Common myeloid progenitor, CD34-positive (primary cell): ENCODE measurements at regions not wholly inside any gene's neighbourhood (a gene's known extent, or its start where the extent isn't known, plus 50 kb on each side); places are given as distances from the start of the nearest gene placed in this dataset.
A peak's percentile ranks its signal among the peaks of the same experiment; 100 is the strongest.

Experiments used
- CTCF ChIA-PET: fragments of 350-600 bp; sonication (Branson Sonifier 250); formaldehyde crosslinking; loops from one replicate; lab custom pipeline; 2021; ENCODE audit warnings: antibody characterized with exemption; lab: Charles Lee
- POLR2A ChIA-PET: fragments of 350-600 bp; sonication (Branson Sonifier 250); formaldehyde crosslinking; loops from one replicate; lab custom pipeline; 2021; ENCODE audit warnings: antibody characterized with exemption; lab: Charles Lee
- DNase-seq, 3 donors: peaks; one replicate each; pipeline versions ENCODE4 v3.0.0 to v3.0.0-alpha.2; 2013
- H3K27ac ChIP-seq, 2 experiments: 1 replicate in 1 of 2; 2 replicates in 1 of 2; pipeline ENCODE4 v1.7.0; 2013; ENCODE audit warnings: inconsistent platforms in 2 of 2, low read length in 2 of 2, mild to moderate bottlenecking in 2 of 2, low read depth in 1 of 2, moderate library complexity in 1 of 2; ENCODE audit not compliant: severe bottlenecking in 2 of 2, insufficient read depth in 1 of 2, poor library complexity in 1 of 2
- H3K27me3 ChIP-seq, 5 experiments: replicated peaks in 2 of 5; 1 replicate in 3 of 5; 2 replicates in 2 of 5; pipeline versions ENCODE4 v1.6.1 to v1.7.0; 2013; ENCODE audit warnings: low read length in 4 of 5, mild to moderate bottlenecking in 2 of 5, moderate library complexity in 2 of 5, inconsistent platforms in 1 of 5; ENCODE audit not compliant: insufficient read depth in 5 of 5, control insufficient read depth in 4 of 5
- H3K36me3 ChIP-seq, 4 experiments: 1 replicate in 2 of 4; 2 replicates in 2 of 4; pipeline versions ENCODE4 v1.6.1 to v1.7.0; 2013; ENCODE audit warnings: low read length in 3 of 4, control low read depth in 1 of 4, mild to moderate bottlenecking in 1 of 4; ENCODE audit not compliant: control insufficient read depth in 4 of 4, insufficient read depth in 4 of 4
- H3K4me1 ChIP-seq, 4 experiments: 1 replicate in 3 of 4; 2 replicates in 1 of 4; pipeline versions ENCODE4 v1.6.1 to v1.7.1; 2013; ENCODE audit warnings: low read length in 3 of 4, mild to moderate bottlenecking in 3 of 4, control low read depth in 1 of 4, inconsistent platforms in 1 of 4, moderate library complexity in 1 of 4; ENCODE audit not compliant: control insufficient read depth in 4 of 4, insufficient read depth in 4 of 4; ENCODE audit errors: control extremely low read depth in 1 of 4
- H3K4me3 ChIP-seq, 7 experiments: 1 replicate in 4 of 7; 2 replicates in 3 of 7; pipeline versions ENCODE4 v1.5.1 to v1.7.0; 2013; ENCODE audit warnings: mild to moderate bottlenecking in 7 of 7, low read length in 6 of 7, moderate library complexity in 6 of 7, inconsistent platforms in 2 of 7, low read depth in 2 of 7, control low read depth in 1 of 7; ENCODE audit not compliant: insufficient read depth in 4 of 7, control insufficient read depth in 1 of 7; ENCODE audit errors: extremely low read depth in 1 of 7
- H3K9me3 ChIP-seq, 5 experiments: 1 replicate in 4 of 5; 2 replicates in 1 of 5; pipeline versions ENCODE4 v1.6.1 to v1.7.1; 2013; ENCODE audit warnings: low read length in 4 of 5, mild to moderate bottlenecking in 2 of 5, inconsistent platforms in 1 of 5, low read depth in 1 of 5, moderate library complexity in 1 of 5; ENCODE audit not compliant: control insufficient read depth in 4 of 5, insufficient read depth in 2 of 5; ENCODE audit errors: control extremely low read depth in 1 of 5
- WGBS: methylation state at CpG from one replicate; pipeline ENCODE4 v1.1.5; 2013; ENCODE audit not compliant: insufficient coverage; 5-methylcytosine and 5-hydroxymethylcytosine counted together

DNA sequence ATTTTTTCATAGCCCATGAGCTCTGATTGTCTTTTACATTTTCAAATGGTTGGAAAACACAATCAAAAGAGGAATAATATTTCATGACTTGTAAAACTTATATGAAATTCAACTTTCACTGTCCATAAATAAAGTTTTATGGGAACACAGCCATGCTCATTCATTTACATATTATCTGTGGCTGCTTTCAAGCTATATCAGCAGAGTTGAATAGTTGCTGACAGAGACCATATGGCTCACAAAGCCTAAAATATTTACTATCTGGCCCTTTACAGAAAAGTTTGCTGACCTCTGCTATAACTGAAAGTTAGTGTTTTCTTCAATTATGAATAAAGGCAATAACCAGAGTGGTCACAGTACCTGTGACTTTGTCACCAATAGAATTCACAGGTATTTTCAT lies 128.2 kb upstream of the GNAO1 start:
- POLR2A ChIA-PET, result no interaction called here
- H3K9me3 ChIP-seq, result no peaks in the 10 kb centered on the region
- H3K27me3 ChIP-seq, result peaks cover 0 to 2% (median 0%) of the 10 kb centered on the region in 5 experiments
- no peak overlapping the region for H3K27ac ChIP-seq
- no peak overlapping the region for H3K4me3 ChIP-seq
- no peaks in the 10 kb centered on the region for H3K36me3 ChIP-seq
- CTCF ChIA-PET, result no interaction called here
- DNase-seq, result no peak
- no peaks in the 10 kb centered on the region for H3K4me1 ChIP-seq

- Histone ChIP-seq H3K36me3 (no peaks in the 10 kb centered on the region), H3K27me3 (peaks cover 0 to 2% (median 0%) of the 10 kb centered on the region in 5 experiments), H3K9me3 (no peaks in the 10 kb centered on the region), H3K4me3 (no peak overlapping the region), H3K27ac (no peak overlapping the region), H3K4me1 (no peaks in the 10 kb centered on the region)
- no CpG with 5 or more reads among the region's 1 CpG for WGBS
- no peak for DNase-seq
- POLR2A ChIA-PET, result no interaction called here
- CTCF ChIA-PET, result no interaction called here
Measured at GRCh38 chr16:56057151-56057550, 134.1 kb upstream of the GNAO1 start.

DNA sequence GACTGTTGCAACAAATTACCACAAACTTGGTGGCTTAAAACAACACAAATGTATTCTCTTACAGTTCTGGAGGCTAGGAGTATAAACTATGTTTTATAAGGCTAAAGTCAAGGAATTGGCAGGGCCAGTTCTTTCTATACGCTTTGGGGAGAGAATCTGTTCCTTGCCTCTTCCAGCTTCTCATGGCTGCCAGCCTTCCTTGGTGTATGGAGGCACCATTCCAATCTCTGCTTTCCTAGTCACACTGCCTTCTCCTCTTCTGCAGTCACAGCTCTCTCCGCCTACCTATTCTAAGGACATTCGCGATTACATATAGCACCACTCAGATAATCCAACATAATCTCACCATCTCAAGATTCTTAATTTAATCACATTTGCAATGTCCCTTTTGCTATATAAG lies 140.4 kb upstream of the GNAO1 start:
- Histone ChIP-seq H3K27ac (no peak overlapping the region), H3K36me3 (no peaks in the 10 kb centered on the region), H3K4me1 (peaks cover 0 to 3% (median 2%) of the 10 kb centered on the region in 4 experiments), H3K9me3 (no peaks in the 10 kb centered on the region), H3K4me3 (no peak overlapping the region), H3K27me3 (no peaks in the 10 kb centered on the region)
- ChIA-PET POLR2A (no interaction called here), CTCF (interaction anchor here (1.2 kb wide), 1 partner anchor 267 kb away, joined by 5 read pairs; no protein-coding TSS in a partner anchor)
- WGBS, result 100% methylated on average over 4 of the region's 4 CpGs
- no peak for DNase-seq

- peak; percentile 26 to 68 (median 65) for DNase-seq
- WGBS, result no CpG with 5 or more reads among the region's 6 CpGs
Measured at GRCh38 chr16:56048425-56049105, 142.7 kb upstream of the GNAO1 start.

DNA sequence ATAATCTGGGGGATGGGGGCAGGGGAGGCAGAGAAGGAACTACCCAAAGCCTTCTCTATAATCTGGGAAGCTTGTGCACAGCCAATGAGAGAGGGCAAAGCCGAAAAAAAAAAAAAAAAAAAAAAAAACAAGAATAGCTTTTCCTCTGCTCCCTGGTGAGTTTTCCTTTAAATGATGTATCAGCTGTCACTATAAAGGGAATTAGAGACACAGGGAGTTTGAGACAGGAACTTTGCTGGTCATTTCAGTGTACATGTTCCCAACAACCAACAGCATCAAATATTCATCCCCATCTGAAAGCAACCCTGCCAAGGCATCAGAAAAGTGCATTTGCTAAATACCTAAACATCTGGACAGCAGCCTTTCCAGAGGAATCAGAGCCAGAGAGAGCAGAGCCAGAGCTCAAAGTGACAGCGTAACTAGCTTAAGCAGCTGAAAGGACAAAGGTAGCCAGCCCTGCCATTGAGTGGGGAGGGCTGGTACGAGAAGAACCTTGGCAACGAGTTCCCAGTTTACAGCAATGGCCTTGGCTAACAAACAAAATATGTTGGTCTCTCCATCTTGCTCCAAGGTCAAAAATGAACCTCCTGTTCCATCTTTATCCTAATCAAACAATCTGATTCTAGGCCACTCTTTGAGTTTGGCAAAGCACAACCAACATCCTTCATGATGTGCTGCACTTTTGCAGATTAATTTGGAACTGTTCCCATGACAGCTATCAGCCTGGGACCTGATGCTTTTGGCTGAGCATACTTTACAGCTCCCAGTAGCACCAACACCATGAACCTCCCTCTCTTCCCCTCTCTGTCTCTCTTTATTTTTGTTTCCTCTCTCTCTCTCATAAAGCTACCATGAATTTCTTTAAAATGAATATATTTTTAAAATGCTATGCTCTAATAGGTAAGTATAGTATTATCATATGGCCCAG lies 143.7 kb upstream of the GNAO1 start:
- POLR2A ChIA-PET, result no interaction called here
- no peak for DNase-seq
- Histone ChIP-seq H3K27me3 (peaks cover 0 to 5% (median 0%) of the 10 kb centered on the region in 5 experiments), H3K27ac (no peak overlapping the region), H3K36me3 (no peaks in the 10 kb centered on the region), H3K4me1 (peaks cover 0 to 3% (median 2%) of the 10 kb centered on the region in 4 experiments), H3K4me3 (no peak overlapping the region), H3K9me3 (no peaks in the 10 kb centered on the region)
- CTCF ChIA-PET, result interaction anchor here (1.0 kb wide), 1 partner anchor 270 kb away, joined by 3 read pairs; no protein-coding TSS in a partner anchor
- 97% methylated on average over 4 of the region's 4 CpGs for WGBS

More at GRCh38 chr16:56048425-56049105, 142.7 kb upstream of the GNAO1 start:
- Histone ChIP-seq H3K27ac (no peak overlapping the region), H3K4me1 (peaks cover 0 to 3% (median 2%) of the 10 kb centered on the region in 4 experiments), H3K9me3 (no peaks in the 10 kb centered on the region), H3K4me3 (no peak overlapping the region), H3K36me3 (no peaks in the 10 kb centered on the region), H3K27me3 (peaks cover 0 to 2% (median 0%) of the 10 kb centered on the region in 5 experiments)
- ChIA-PET POLR2A (no interaction called here), CTCF (no interaction called here)

DNA sequence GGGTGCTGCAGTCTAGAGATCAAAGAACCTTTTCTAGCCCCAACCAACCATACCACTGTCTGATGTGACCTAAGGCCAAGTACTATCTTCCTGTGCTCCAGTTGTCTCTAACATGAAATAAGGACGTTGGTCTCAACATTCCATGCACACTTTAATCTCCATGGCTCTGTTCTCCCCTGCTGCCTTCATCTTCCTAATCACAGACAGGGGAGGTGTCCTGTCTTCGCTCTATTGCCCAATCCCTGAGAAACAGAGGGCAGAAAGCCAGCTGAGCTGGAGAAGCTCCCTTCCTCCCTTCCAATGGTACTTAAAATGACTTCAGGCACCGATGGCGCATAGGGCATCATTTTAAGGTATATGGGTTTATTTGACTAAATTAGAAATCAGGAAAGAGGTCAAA lies 148.9 kb upstream of the GNAO1 start:
- H3K27ac ChIP-seq, result no peak overlapping the region
- no peaks in the 10 kb centered on the region for H3K4me1 ChIP-seq
- no peak overlapping the region for H3K4me3 ChIP-seq
- peaks cover 0 to 5% (median 0%) of the 10 kb centered on the region in 5 experiments for H3K27me3 ChIP-seq
- ChIA-PET POLR2A (no interaction called here), CTCF (interaction anchor here (0.8 to 5.2 kb wide), 2 partner anchors 277 to 283 kb away, joined by 3 to 66 read pairs; no protein-coding TSS in a partner anchor)
- H3K36me3 ChIP-seq, result no peaks in the 10 kb centered on the region
- 100% methylated on average over 1 of the region's 4 CpGs for WGBS
- no peak for DNase-seq
- H3K9me3 ChIP-seq, result no peaks in the 10 kb centered on the region
